ENCODE measurements at regions not wholly inside any gene's neighbourhood (a gene's known extent, or its start where the extent isn't known, plus 50 kb on each side); places are given as distances from the start of the nearest gene placed in this dataset.

DNA sequence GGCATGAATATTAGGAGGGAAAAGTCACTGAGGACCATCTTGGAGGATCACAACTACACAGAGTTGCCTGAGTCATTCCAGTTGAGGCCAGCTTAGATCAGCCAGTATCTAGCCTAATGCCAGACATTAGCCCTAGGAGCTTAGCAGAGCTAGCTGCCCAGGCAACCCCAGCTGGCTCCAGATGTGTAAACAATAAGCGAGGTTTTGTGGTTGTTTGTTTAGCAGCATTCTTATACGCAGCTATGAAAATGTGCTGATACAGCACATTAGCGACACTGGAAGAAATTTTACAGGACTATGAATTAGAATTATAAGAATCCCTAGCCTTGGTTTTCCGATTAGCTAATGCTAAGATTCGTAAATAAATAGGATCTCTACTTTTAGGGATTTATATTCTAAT, 59.3 kb downstream of the BTBD3 start:
- ChIA-PET POLR2A (no interaction called here), CTCF (no interaction called here)
- Mint-ChIP-seq H3K4me3 (no peak overlapping the region), H3K4me1 (peaks cover 29% of the 10 kb centered on the region), H3K9me3 (peaks cover 19% of the 10 kb centered on the region), H3K36me3 (peaks cover 9% of the 10 kb centered on the region), H3K27ac (no peak overlapping the region), H3K27me3 (ENCODE audit: low read depth) (peaks cover 27% of the 10 kb centered on the region)
- DNase-seq (ENCODE audit: low spot score) (no peak), ATAC-seq (no peak)
- TF ChIP-seq, protein P1, sequence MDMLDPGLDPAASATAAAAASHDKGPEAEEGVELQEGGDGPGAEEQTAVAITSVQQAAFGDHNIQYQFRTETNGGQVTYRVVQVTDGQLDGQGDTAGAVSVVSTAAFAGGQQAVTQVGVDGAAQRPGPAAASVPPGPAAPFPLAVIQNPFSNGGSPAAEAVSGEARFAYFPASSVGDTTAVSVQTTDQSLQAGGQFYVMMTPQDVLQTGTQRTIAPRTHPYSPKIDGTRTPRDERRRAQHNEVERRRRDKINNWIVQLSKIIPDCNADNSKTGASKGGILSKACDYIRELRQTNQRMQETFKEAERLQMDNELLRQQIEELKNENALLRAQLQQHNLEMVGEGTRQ (CRISPR knock-in tag; IDR thresholded peaks at IDR 0.05) = no peak
- TF ChIP-seq EMX1 (CRISPR knock-in tag; IDR thresholded peaks at IDR 0.05) (no peak), GABPB1 (CRISPR knock-in tag; IDR thresholded peaks at IDR 0.05) (no peak), ZNF263 (CRISPR knock-in tag; IDR thresholded peaks at IDR 0.05; ENCODE audit: low read depth) (no peak), ZBTB21 (CRISPR knock-in tag; IDR thresholded peaks at IDR 0.05; ENCODE audit: borderline replicate concordance) (no peak), ESRRA (CRISPR knock-in tag; IDR thresholded peaks at IDR 0.05; ENCODE audit: borderline replicate concordance) (no peak)
- TF ChIP-seq, protein P2, sequence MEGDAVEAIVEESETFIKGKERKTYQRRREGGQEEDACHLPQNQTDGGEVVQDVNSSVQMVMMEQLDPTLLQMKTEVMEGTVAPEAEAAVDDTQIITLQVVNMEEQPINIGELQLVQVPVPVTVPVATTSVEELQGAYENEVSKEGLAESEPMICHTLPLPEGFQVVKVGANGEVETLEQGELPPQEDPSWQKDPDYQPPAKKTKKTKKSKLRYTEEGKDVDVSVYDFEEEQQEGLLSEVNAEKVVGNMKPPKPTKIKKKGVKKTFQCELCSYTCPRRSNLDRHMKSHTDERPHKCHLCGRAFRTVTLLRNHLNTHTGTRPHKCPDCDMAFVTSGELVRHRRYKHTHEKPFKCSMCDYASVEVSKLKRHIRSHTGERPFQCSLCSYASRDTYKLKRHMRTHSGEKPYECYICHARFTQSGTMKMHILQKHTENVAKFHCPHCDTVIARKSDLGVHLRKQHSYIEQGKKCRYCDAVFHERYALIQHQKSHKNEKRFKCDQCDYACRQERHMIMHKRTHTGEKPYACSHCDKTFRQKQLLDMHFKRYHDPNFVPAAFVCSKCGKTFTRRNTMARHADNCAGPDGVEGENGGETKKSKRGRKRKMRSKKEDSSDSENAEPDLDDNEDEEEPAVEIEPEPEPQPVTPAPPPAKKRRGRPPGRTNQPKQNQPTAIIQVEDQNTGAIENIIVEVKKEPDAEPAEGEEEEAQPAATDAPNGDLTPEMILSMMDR (IDR thresholded peaks at IDR 0.05) = no peak
- TF ChIP-seq, protein P3, sequence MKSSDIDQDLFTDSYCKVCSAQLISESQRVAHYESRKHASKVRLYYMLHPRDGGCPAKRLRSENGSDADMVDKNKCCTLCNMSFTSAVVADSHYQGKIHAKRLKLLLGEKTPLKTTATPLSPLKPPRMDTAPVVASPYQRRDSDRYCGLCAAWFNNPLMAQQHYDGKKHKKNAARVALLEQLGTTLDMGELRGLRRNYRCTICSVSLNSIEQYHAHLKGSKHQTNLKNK (CRISPR knock-in tag; IDR thresholded peaks at IDR 0.05) = no peak
- TF ChIP-seq, protein P4, sequence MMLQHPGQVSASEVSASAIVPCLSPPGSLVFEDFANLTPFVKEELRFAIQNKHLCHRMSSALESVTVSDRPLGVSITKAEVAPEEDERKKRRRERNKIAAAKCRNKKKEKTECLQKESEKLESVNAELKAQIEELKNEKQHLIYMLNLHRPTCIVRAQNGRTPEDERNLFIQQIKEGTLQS (CRISPR knock-in tag; conservative IDR thresholded peaks at IDR 0.05) = no peak
- TF ChIP-seq, protein P5, sequence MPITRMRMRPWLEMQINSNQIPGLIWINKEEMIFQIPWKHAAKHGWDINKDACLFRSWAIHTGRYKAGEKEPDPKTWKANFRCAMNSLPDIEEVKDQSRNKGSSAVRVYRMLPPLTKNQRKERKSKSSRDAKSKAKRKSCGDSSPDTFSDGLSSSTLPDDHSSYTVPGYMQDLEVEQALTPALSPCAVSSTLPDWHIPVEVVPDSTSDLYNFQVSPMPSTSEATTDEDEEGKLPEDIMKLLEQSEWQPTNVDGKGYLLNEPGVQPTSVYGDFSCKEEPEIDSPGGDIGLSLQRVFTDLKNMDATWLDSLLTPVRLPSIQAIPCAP (CRISPR knock-in tag; IDR thresholded peaks at IDR 0.05) = no peak

DNA sequence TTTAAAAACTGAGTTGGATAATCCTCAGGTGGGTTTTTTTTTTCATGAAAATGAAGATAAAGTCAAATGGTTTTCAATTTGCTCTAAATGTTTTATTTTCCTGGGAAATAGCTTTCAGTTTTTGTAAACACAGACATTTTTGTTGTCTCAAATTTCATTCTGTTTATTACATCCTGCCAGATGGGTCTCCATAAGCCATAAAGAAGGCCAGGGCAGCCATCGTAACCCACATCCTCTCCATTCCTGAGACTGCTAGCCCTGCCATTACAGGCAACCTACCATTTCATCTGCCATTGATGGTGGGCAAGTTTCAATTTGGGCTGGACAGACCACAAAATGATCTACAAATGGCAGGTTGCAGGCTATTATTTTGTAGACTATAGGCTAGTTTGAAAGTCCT, 60.8 kb downstream of the BTBD3 start:
- CTCF ChIA-PET = no interaction called here
- peaks cover 19% of the 10 kb centered on the region for H3K9me3 Mint-ChIP-seq
- no peak overlapping the region for H3K27ac Mint-ChIP-seq
- H3K4me1 Mint-ChIP-seq = peaks cover 29% of the 10 kb centered on the region
- POLR2A ChIA-PET = no interaction called here
- TF ChIP-seq CREB1 (CRISPR knock-in tag; IDR thresholded peaks at IDR 0.05) (no peak), PRRX2 (CRISPR knock-in tag; IDR thresholded peaks at IDR 0.05) (no peak), EMX1 (CRISPR knock-in tag; IDR thresholded peaks at IDR 0.05) (no peak), NR3C1 (CRISPR knock-in tag; conservative IDR thresholded peaks at IDR 0.05; ENCODE audit: low read depth) (no peak)
- TF ChIP-seq, protein P6, sequence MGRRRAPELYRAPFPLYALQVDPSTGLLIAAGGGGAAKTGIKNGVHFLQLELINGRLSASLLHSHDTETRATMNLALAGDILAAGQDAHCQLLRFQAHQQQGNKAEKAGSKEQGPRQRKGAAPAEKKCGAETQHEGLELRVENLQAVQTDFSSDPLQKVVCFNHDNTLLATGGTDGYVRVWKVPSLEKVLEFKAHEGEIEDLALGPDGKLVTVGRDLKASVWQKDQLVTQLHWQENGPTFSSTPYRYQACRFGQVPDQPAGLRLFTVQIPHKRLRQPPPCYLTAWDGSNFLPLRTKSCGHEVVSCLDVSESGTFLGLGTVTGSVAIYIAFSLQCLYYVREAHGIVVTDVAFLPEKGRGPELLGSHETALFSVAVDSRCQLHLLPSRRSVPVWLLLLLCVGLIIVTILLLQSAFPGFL (CRISPR knock-in tag; IDR thresholded peaks at IDR 0.05; ENCODE audit: borderline replicate concordance) = no peak
- TF ChIP-seq, protein P7, sequence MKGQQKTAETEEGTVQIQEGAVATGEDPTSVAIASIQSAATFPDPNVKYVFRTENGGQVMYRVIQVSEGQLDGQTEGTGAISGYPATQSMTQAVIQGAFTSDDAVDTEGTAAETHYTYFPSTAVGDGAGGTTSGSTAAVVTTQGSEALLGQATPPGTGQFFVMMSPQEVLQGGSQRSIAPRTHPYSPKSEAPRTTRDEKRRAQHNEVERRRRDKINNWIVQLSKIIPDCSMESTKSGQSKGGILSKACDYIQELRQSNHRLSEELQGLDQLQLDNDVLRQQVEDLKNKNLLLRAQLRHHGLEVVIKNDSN (CRISPR knock-in tag; IDR thresholded peaks at IDR 0.05) = no peak
- TF ChIP-seq, protein P8, sequence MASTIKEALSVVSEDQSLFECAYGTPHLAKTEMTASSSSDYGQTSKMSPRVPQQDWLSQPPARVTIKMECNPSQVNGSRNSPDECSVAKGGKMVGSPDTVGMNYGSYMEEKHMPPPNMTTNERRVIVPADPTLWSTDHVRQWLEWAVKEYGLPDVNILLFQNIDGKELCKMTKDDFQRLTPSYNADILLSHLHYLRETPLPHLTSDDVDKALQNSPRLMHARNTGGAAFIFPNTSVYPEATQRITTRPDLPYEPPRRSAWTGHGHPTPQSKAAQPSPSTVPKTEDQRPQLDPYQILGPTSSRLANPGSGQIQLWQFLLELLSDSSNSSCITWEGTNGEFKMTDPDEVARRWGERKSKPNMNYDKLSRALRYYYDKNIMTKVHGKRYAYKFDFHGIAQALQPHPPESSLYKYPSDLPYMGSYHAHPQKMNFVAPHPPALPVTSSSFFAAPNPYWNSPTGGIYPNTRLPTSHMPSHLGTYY (CRISPR knock-in tag; IDR thresholded peaks at IDR 0.05) = no peak
- TF ChIP-seq, protein P5 (CRISPR knock-in tag; IDR thresholded peaks at IDR 0.05) = no peak
- H3K27me3 Mint-ChIP-seq (ENCODE audit: low read depth) = peaks cover 39% of the 10 kb centered on the region
- peaks cover 9% of the 10 kb centered on the region for H3K36me3 Mint-ChIP-seq
- H3K4me3 Mint-ChIP-seq = no peak overlapping the region
- DNase-seq (ENCODE audit: low spot score) = no peak
- no peak for ATAC-seq

Data from WTC11 (cell line).